A673 (cell line): ENCODE measurements at regions not wholly inside any gene's neighbourhood (a gene's known extent, or its start where the extent isn't known, plus 50 kb on each side); places are given as distances from the start of the nearest gene placed in this dataset.

Experiments
- BruUV-seq: library from RNA; stranded (reverse); fragments of 400-500 nt; replicated peaks from 2 replicates; lab custom pipeline; 2021; lab: Mats Ljungman, UMichigan
- CTCF ChIA-PET: fragments of 300-600 bp; sonication (Branson Sonifier 250); formaldehyde crosslinking; loops from one replicate; lab custom pipeline; 2022; ENCODE audit warnings: antibody characterized with exemption; lab: Charles Lee
- POLR2A ChIA-PET: fragments of 300-600 bp; sonication (Branson Sonifier 250); formaldehyde crosslinking; loops from one replicate; lab custom pipeline; 2022; ENCODE audit warnings: antibody characterized with exemption; ENCODE audit not compliant: low non-redundant PET; lab: Charles Lee
- DNase-seq: peaks from one replicate; pipeline ENCODE4 v3.0.0-alpha.2; 2015; ENCODE audit warnings: low spot score
- H3K27ac ChIP-seq: fragments of 200-600 bp; sonication (generic); 2 replicates; pipeline ENCODE4 v1.5.1; 2016; ENCODE audit warnings: mixed run types, low read depth, mild to moderate bottlenecking, mixed read lengths, antibody characterized with exemption, low read length; ENCODE audit not compliant: poor library complexity, severe bottlenecking
- H3K27me3 ChIP-seq: fragments of 200-600 bp; sonication (generic); replicated peaks from 2 replicates; pipeline ENCODE4 v1.6.1; 2017; ENCODE audit warnings: mixed run types, low read depth, mild to moderate bottlenecking, mixed read lengths, antibody characterized with exemption, low read length; ENCODE audit not compliant: insufficient read depth, poor library complexity
- H3K36me3 ChIP-seq: fragments of 200-600 bp; sonication (generic); 2 replicates; pipeline ENCODE4 v1.6.1; 2016; ENCODE audit warnings: mixed run types, mild to moderate bottlenecking, mixed read lengths, antibody characterized with exemption, low read length; ENCODE audit not compliant: insufficient read depth, poor library complexity, severe bottlenecking
- H3K4me1 ChIP-seq: fragments of 200-600 bp; sonication (generic); 2 replicates; pipeline ENCODE4 v1.6.1; 2017; ENCODE audit warnings: mixed run types, mild to moderate bottlenecking, mixed read lengths, antibody characterized with exemption, low read length; ENCODE audit not compliant: insufficient read depth, poor library complexity, severe bottlenecking
- H3K4me3 ChIP-seq: fragments of 200-600 bp; sonication (generic); 2 replicates; pipeline ENCODE4 v1.5.1; 2016; ENCODE audit warnings: low read depth, mixed run types, mild to moderate bottlenecking, mixed read lengths, low read length; ENCODE audit not compliant: poor library complexity, severe bottlenecking
- H3K9me3 ChIP-seq: fragments of 200-600 bp; sonication (generic); 2 replicates; pipeline ENCODE4 v1.6.1; 2016; ENCODE audit warnings: mixed run types, low read depth, mild to moderate bottlenecking, mixed read lengths, antibody characterized with exemption, low read length; ENCODE audit not compliant: poor library complexity, severe bottlenecking
- EZH2 ChIP-seq: fragments of 200-600 bp; sonication (generic); IDR thresholded peaks from 2 replicates; pipeline ENCODE4 v1.6.1; 2017; ENCODE audit warnings: borderline replicate concordance, low read depth, mild to moderate bottlenecking, mixed read lengths, antibody characterized with exemption, low read length; ENCODE audit not compliant: poor library complexity, severe bottlenecking
- intact Hi-C: fragments of 100-400 bp; cut with micrococcal nuclease; formaldehyde crosslinking; loops from one replicate; pipeline ENCODE4 v1.10.0; 2022; ENCODE audit not compliant: unreplicated experiment
- TF ChIP-seq, protein P1 (sequence below): fragments of 300-800, 200-600 bp; sonication (generic); conservative IDR thresholded peaks from 2 replicates; pipeline ENCODE4 v1.5.1; 2017; ENCODE audit warnings: low read depth, mild to moderate bottlenecking, antibody characterized with exemption, low read length, moderate library complexity, mixed read lengths

- no peak overlapping the region for H3K4me3 ChIP-seq
- H3K36me3 ChIP-seq, result no peaks in the 10 kb centered on the region
- no peak overlapping the region for H3K27ac ChIP-seq
- POLR2A ChIA-PET, result no interaction called here
- intact Hi-C loops, result no loop called here
- CTCF ChIA-PET, result no interaction called here
- no peaks in the 10 kb centered on the region for H3K9me3 ChIP-seq
- H3K27me3 ChIP-seq, result no peaks in the 10 kb centered on the region
- BruUV-seq, result no TSS peak
- TF ChIP-seq, protein P1, sequence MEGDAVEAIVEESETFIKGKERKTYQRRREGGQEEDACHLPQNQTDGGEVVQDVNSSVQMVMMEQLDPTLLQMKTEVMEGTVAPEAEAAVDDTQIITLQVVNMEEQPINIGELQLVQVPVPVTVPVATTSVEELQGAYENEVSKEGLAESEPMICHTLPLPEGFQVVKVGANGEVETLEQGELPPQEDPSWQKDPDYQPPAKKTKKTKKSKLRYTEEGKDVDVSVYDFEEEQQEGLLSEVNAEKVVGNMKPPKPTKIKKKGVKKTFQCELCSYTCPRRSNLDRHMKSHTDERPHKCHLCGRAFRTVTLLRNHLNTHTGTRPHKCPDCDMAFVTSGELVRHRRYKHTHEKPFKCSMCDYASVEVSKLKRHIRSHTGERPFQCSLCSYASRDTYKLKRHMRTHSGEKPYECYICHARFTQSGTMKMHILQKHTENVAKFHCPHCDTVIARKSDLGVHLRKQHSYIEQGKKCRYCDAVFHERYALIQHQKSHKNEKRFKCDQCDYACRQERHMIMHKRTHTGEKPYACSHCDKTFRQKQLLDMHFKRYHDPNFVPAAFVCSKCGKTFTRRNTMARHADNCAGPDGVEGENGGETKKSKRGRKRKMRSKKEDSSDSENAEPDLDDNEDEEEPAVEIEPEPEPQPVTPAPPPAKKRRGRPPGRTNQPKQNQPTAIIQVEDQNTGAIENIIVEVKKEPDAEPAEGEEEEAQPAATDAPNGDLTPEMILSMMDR, result no peak
- no peak for TF ChIP-seq EZH2
- DNase-seq, result no peak
- H3K4me1 ChIP-seq, result no peaks in the 10 kb centered on the region
Observed at GRCh38 chr21:35457097-35457804, 408.1 kb upstream of the RUNX1 start.

DNA sequence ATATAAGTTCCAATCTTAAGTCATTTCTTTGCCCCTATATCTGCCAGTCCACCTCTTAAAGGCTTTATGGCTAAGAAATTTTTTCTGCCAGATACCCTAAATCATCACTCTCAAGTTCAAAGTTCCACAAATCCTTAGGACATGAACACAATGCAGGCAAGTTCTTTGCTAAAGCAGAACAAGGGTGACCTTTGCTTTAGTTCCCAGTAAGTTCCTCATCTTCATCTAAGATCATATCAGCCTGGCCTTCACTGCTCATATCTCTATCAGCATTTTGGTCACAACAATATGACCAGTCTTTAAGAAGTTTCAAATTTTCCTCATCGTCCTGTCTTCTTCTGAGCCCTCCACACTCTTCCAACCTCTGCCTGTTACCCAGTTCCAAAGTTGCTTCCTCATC is 402.2 kb upstream of the RUNX1 start:
- DNase-seq, result no peak
- no peaks in the 10 kb centered on the region for H3K36me3 ChIP-seq
- no peaks in the 10 kb centered on the region for H3K4me1 ChIP-seq
- intact Hi-C loops, result no loop called here
- POLR2A ChIA-PET, result no interaction called here
- no TSS peak for BruUV-seq
- H3K4me3 ChIP-seq, result no peak overlapping the region
- TF ChIP-seq, protein P1, result no peak
- no peak for TF ChIP-seq EZH2
- H3K27ac ChIP-seq, result no peak overlapping the region
- CTCF ChIA-PET, result no interaction called here
- no peaks in the 10 kb centered on the region for H3K9me3 ChIP-seq
- no peaks in the 10 kb centered on the region for H3K27me3 ChIP-seq

- no peaks in the 10 kb centered on the region for H3K4me1 ChIP-seq
- H3K4me3 ChIP-seq, result no peak overlapping the region
- H3K9me3 ChIP-seq, result no peaks in the 10 kb centered on the region
- CTCF ChIA-PET, result no interaction called here
- no peaks in the 10 kb centered on the region for H3K27me3 ChIP-seq
- TF ChIP-seq EZH2, result no peak
- TF ChIP-seq, protein P1, result no peak
- intact Hi-C loops, result no loop called here
- no TSS peak for BruUV-seq
- POLR2A ChIA-PET, result no interaction called here
- no peak for DNase-seq
- H3K27ac ChIP-seq, result no peak overlapping the region
- H3K36me3 ChIP-seq, result no peaks in the 10 kb centered on the region
Observed at GRCh38 chr21:35450830-35451229, 401.7 kb upstream of the RUNX1 start.
